HepG2 (cell line): ENCODE measurements at regions not wholly inside any gene's neighbourhood (a gene's known extent, or its start where the extent isn't known, plus 50 kb on each side); places are given as distances from the start of the nearest gene placed in this dataset.

ENCODE experiments used
- ATAC-seq: fragments of 200-7000 bp; cut with Tn5 transposase; 3 replicates; pipeline ENCODE4 v1.9.1; 2020; ENCODE audit warnings: mild to moderate bottlenecking, moderate library complexity
- BruUV-seq: library from RNA; stranded (reverse); fragments of 400-500 nt; replicated peaks from 2 replicates; lab custom pipeline; 2021; lab: Mats Ljungman, UMichigan
- CTCF ChIA-PET: fragments of 300-600 bp; formaldehyde crosslinking; extraction: SDS; loops from one replicate; lab custom pipeline; 2021; ENCODE audit warnings: low total read pairs, inconsistent platforms, low intra/inter-chr PET ratio; lab: Yijun Ruan, JAX
- POLR2A ChIA-PET: fragments of 350-600 bp; sonication (Branson Sonifier 250); formaldehyde crosslinking; loops from one replicate; lab custom pipeline; 2020; ENCODE audit warnings: antibody characterized with exemption, inconsistent platforms; lab: Yijun Ruan, JAX
- DNase-seq: peaks from one replicate; pipeline ENCODE4 v3.0.0-alpha.2; 2015; ENCODE audit warnings: low spot score
- FAIRE-seq: peaks from 3 replicates; lab custom pipeline; 2011; peaks lifted over from hg19 to GRCh38; lab: Jason Lieb, UNC
- H2AFZ ChIP-seq: one replicate; pipeline ENCODE4 v1.6.1; 2011; ENCODE audit warnings: low read length, inconsistent platforms
- H3K27ac ChIP-seq: fragments of 300-600 bp; 3 replicates; pipeline ENCODE4 v1.8.0; 2011; ENCODE audit warnings: mixed run types, mild to moderate bottlenecking, mixed read lengths, low read length, inconsistent platforms; ENCODE audit not compliant: insufficient read depth; ENCODE audit errors: extremely low read length
- H3K27me3 ChIP-seq, 2 experiments: fragments of 200-600 bp in 1 of 2; 2 replicates in 1 of 2; 3 replicates in 1 of 2; pipeline versions ENCODE4 v1.6.0 to v1.8.0; 2011; ENCODE audit warnings: low read length in 2 of 2, mild to moderate bottlenecking in 2 of 2, moderate library complexity in 2 of 2, inconsistent platforms in 1 of 2; ENCODE audit not compliant: insufficient read depth in 2 of 2, control insufficient read depth in 1 of 2
- H3K36me3 ChIP-seq, 2 experiments: fragments of 200-600 bp in 1 of 2; replicated peaks in 1 of 2; 2 replicates in 1 of 2; 3 replicates in 1 of 2; pipeline versions ENCODE4 v1.5.1 to v1.8.0; 2011; ENCODE audit warnings: low read length in 2 of 2, inconsistent platforms in 1 of 2; ENCODE audit not compliant: insufficient read depth in 2 of 2, control insufficient read depth in 1 of 2
- H3K4me1 ChIP-seq: 2 replicates; pipeline ENCODE4 v1.5.1; 2012; ENCODE audit warnings: low read length, inconsistent platforms; ENCODE audit not compliant: insufficient read depth
- H3K4me2 ChIP-seq: 2 replicates; pipeline ENCODE4 v1.6.0; 2011; ENCODE audit warnings: low read depth, low read length, inconsistent platforms
- H3K4me3 ChIP-seq, 3 experiments: fragments of 200-600 bp in 1 of 3; sonication (generic), shearing (Covaris generic) in 1 of 3; replicated peaks in 1 of 3; 2 replicates each; pipeline ENCODE4 v1.5.1; 2011 to 2016; ENCODE audit warnings: low read length in 3 of 3, inconsistent platforms in 2 of 3, low read depth in 2 of 3, mild to moderate bottlenecking in 2 of 3, control low read depth in 1 of 3, mixed read lengths in 1 of 3; ENCODE audit not compliant: insufficient read depth in 1 of 3
- H3K79me2 ChIP-seq: one replicate; pipeline ENCODE4 v1.6.1; 2011; ENCODE audit warnings: low read length, inconsistent platforms; ENCODE audit not compliant: insufficient read depth
- H3K9ac ChIP-seq: 2 replicates; pipeline ENCODE4 v1.6.0; 2011; ENCODE audit warnings: mild to moderate bottlenecking, low read depth, low read length, inconsistent platforms; ENCODE audit not compliant: insufficient read depth
- H3K9me3 ChIP-seq: 2 replicates; pipeline ENCODE4 v1.5.1; 2012; ENCODE audit warnings: mild to moderate bottlenecking, low read length
- H4K20me1 ChIP-seq: 2 replicates; pipeline ENCODE4 v1.6.0; 2011; ENCODE audit warnings: inconsistent platforms, mild to moderate bottlenecking, low read length, moderate library complexity; ENCODE audit not compliant: insufficient read depth
- ARHGAP35 ChIP-seq: sonication (generic); formaldehyde crosslinking; IDR thresholded peaks from 2 replicates; pipeline ENCODE4 v1.9.0; 2022; ENCODE audit warnings: mild to moderate bottlenecking, inconsistent platforms, moderate library complexity, missing genetic modification reagents, borderline replicate concordance
- ARNT ChIP-seq: fragments of 450-650 bp; IDR thresholded peaks from 2 replicates; pipeline ENCODE4 v1.6.1; 2017
- FOXM1 ChIP-seq: sonication (generic); formaldehyde crosslinking; IDR thresholded peaks from 2 replicates; pipeline ENCODE4 v1.5.0; 2020; ENCODE audit warnings: missing genetic modification reagents
- NAIF1 ChIP-seq: sonication (generic); formaldehyde crosslinking; IDR thresholded peaks from 2 replicates; pipeline ENCODE4 v1.5.0; 2020; ENCODE audit warnings: mild to moderate bottlenecking, missing genetic modification reagents, borderline replicate concordance
- NFRKB ChIP-seq: fragments of 450-650 bp; IDR thresholded peaks from 2 replicates; pipeline ENCODE4 v1.6.1; 2017
- STAG1 ChIP-seq: sonication (generic); formaldehyde crosslinking; IDR thresholded peaks from 2 replicates; pipeline ENCODE4 v1.4.0; 2020; ENCODE audit warnings: missing genetic modification reagents
- THYN1 ChIP-seq: sonication (generic); formaldehyde crosslinking; IDR thresholded peaks from 2 replicates; pipeline ENCODE4 v1.8.1; 2023; ENCODE audit warnings: low read depth, mild to moderate bottlenecking, moderate library complexity, missing genetic modification reagents, borderline replicate concordance
- WIZ ChIP-seq: sonication (generic); formaldehyde crosslinking; IDR thresholded peaks from 2 replicates; pipeline ENCODE4 v1.5.1; 2020; ENCODE audit warnings: mild to moderate bottlenecking, missing genetic modification reagents
- XRCC5 ChIP-seq: fragments of 200-400 bp; formaldehyde crosslinking; optimal IDR thresholded peaks from 2 replicates; pipeline ENCODE3; 2017; ENCODE audit warnings: mild to moderate bottlenecking, low read length
- YY1 ChIP-seq: IDR thresholded peaks from 2 replicates; pipeline ENCODE4 v1.6.1; 2011; ENCODE audit warnings: low read length, low read depth, moderate library complexity, mild to moderate bottlenecking; ENCODE audit not compliant: insufficient read depth, insufficient replicate concordance
- ZFYVE20 ChIP-seq: sonication (generic); formaldehyde crosslinking; IDR thresholded peaks from 2 replicates; pipeline ENCODE4 v1.8.0; 2023; ENCODE audit warnings: low read depth, mild to moderate bottlenecking, moderate library complexity, missing genetic modification reagents, borderline replicate concordance
- ZIK1 ChIP-seq: sonication (generic); formaldehyde crosslinking; IDR thresholded peaks from 2 replicates; pipeline ENCODE4 v1.5.0; 2020; ENCODE audit warnings: mild to moderate bottlenecking, low read depth, missing genetic modification reagents, borderline replicate concordance
- ZNF12 ChIP-seq: sonication (generic); formaldehyde crosslinking; IDR thresholded peaks from 2 replicates; pipeline ENCODE4 v1.5.0; 2020; ENCODE audit warnings: missing genetic modification reagents
- ZNF235 ChIP-seq: sonication (generic); formaldehyde crosslinking; IDR thresholded peaks from 2 replicates; pipeline ENCODE4 v1.8.1; 2023; ENCODE audit warnings: mild to moderate bottlenecking, missing genetic modification reagents, borderline replicate concordance
- ZNF607 ChIP-seq: sonication (generic); formaldehyde crosslinking; IDR thresholded peaks from 2 replicates; pipeline ENCODE4 v1.5.1; 2020; ENCODE audit warnings: missing genetic modification reagents, mild to moderate bottlenecking, borderline replicate concordance
- ZNF670 ChIP-seq: sonication (generic); formaldehyde crosslinking; IDR thresholded peaks from 2 replicates; pipeline ENCODE4 v1.8.0; 2022; ENCODE audit warnings: mild to moderate bottlenecking, missing genetic modification reagents, borderline replicate concordance
- ZNF777 ChIP-seq: sonication (generic); formaldehyde crosslinking; IDR thresholded peaks from 2 replicates; pipeline ENCODE4 v1.4.0; 2020; ENCODE audit warnings: missing genetic modification reagents
- WGBS: methylation state at CpG from one replicate; pipeline ENCODE4 v1.1.6; 2017; ENCODE audit warnings: low lambda C conversion rate; 5-methylcytosine and 5-hydroxymethylcytosine counted together
- in situ Hi-C: cut with HindIII; loops from 2 replicates; pipeline ENCODE4 v1.10.0; 2017; ENCODE audit warnings: low pct_unique_long_range_greater_than_20kb; ENCODE audit not compliant: extremely low pct_ligation_motif_present
- intact Hi-C: fragments of 100-400 bp; cut with micrococcal nuclease; formaldehyde crosslinking; loops from one replicate; pipeline ENCODE4 v1.10.0; 2022; ENCODE audit not compliant: unreplicated experiment
- TF ChIP-seq, protein P1 (sequence below): sonication (generic); formaldehyde crosslinking; IDR thresholded peaks from 2 replicates; pipeline ENCODE4 v1.4.0; 2020; ENCODE audit warnings: mild to moderate bottlenecking, missing genetic modification reagents
- TF ChIP-seq, protein P2 (sequence below): sonication (generic); formaldehyde crosslinking; IDR thresholded peaks from 2 replicates; pipeline ENCODE4 v1.4.0; 2020; ENCODE audit warnings: missing genetic modification reagents
- TF ChIP-seq, protein P3 (sequence below): sonication (generic); formaldehyde crosslinking; IDR thresholded peaks from 2 replicates; pipeline ENCODE4 v1.8.0; 2022; ENCODE audit warnings: missing genetic modification reagents, mild to moderate bottlenecking, inconsistent platforms, borderline replicate concordance
- TF ChIP-seq, protein P4 (sequence below): sonication (generic); formaldehyde crosslinking; IDR thresholded peaks from 2 replicates; pipeline ENCODE4 v1.8.1; 2023; ENCODE audit warnings: mild to moderate bottlenecking, inconsistent platforms, moderate library complexity, missing genetic modification reagents, borderline replicate concordance

DNA sequence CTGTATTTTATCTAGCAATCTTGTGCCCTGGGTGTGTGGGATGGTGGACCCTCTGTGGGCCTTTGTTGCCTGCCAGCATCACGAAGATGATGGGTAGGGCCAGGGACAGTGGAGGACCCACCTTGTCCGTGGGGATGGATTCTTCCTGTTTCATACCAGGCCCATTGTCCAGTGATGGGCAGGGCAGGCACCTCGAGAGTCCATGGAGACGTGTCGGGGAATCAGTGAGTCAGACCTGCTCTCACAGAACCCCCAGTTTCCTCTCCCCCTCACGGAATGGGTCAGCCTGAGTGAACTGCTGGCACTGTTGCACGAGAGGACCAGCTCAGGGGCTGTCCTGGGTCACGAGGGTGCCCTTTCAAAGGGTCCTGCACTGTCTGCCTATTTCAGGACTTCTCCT lies 401.2 kb downstream of the RPS24 start (continued):
- TF ChIP-seq THYN1 (no peak), ARHGAP35 (CRISPR knock-in tag) (no peak), ZNF777 (CRISPR knock-in tag) (no peak), WIZ (CRISPR knock-in tag) (no peak), YY1 (no peak)
- TF ChIP-seq, protein P1, sequence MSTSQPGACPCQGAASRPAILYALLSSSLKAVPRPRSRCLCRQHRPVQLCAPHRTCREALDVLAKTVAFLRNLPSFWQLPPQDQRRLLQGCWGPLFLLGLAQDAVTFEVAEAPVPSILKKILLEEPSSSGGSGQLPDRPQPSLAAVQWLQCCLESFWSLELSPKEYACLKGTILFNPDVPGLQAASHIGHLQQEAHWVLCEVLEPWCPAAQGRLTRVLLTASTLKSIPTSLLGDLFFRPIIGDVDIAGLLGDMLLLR (CRISPR knock-in tag): no peak
- TF ChIP-seq, all 625 proteins: peak for 0

DNA sequence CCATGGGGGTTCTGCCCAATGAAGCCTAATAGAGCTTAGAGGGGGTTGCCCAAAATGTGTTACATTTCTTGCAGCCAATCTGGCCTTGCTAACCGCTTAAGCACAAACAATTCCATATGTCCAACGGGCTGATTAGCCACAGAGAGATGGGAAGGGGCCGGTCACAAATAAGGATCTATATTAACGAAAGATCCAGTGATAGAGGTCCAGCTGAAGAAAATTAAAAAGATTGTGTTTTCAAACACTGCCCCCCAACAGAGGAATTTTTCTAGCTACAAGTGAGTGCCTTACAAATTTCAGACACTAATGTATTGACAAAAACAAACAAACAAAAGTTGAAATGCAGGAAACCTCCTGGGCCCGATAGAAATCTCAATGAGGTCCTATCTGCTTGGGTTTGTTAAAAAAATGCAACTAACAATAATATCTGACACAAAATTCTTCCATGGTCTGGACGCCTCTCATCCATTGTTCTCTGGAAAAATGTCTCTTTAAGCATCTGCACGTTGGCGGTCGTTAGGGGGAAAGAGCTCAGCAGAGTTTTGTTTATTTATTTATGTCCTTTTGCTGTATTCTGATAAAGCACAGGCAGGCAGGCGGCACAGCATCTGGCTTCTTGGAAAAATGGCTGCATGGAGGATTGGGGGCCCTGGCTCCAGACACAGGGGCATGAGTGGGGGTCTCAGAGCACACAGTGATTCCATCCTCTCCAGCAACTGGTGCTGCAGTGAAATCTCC lies 402.0 kb downstream of the RPS24 start:
- no peaks in the 10 kb centered on the region for H3K9me3 ChIP-seq
- H3K36me3 ChIP-seq: no peaks in the 10 kb centered on the region
- WGBS: 93% methylated on average over 10 of the region's 10 CpGs
- H3K9ac ChIP-seq: no peak overlapping the region
- in situ Hi-C loops: no loop called here
- no peaks in the 10 kb centered on the region for H3K79me2 ChIP-seq
- no peaks in the 10 kb centered on the region for H4K20me1 ChIP-seq
- DNase-seq (no peak), ATAC-seq (no peak), FAIRE-seq (no peak)
- no TSS peak for BruUV-seq
- H3K27ac ChIP-seq: no peak overlapping the region
- H3K4me1 ChIP-seq: peaks cover 50% of the 10 kb centered on the region
- no peak overlapping the region for H2AFZ ChIP-seq
- H3K27me3 ChIP-seq: no peaks in the 10 kb centered on the region
- intact Hi-C loops: loop anchor here (10.0 kb wide), 1 partner anchor 759 kb away; no protein-coding TSS in a partner anchor
- CTCF ChIA-PET: no interaction called here
- no peak overlapping the region for H3K4me2 ChIP-seq
- no peak overlapping the region for H3K4me3 ChIP-seq
- POLR2A ChIA-PET: no interaction called here
- no peak for TF ChIP-seq ZNF607 (CRISPR knock-in tag)
- TF ChIP-seq NAIF1 (CRISPR knock-in tag): no peak
- TF ChIP-seq ARNT: no peak
- TF ChIP-seq ZNF235 (CRISPR knock-in tag): no peak
- no peak for TF ChIP-seq STAG1
- TF ChIP-seq NFRKB: no peak
- TF ChIP-seq, protein P2, sequence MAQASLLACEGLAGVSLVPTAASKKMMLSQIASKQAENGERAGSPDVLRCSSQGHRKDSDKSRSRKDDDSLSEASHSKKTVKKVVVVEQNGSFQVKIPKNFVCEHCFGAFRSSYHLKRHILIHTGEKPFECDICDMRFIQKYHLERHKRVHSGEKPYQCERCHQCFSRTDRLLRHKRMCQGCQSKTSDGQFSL: no peak
- no peak for TF ChIP-seq FOXM1 (CRISPR knock-in tag)
- TF ChIP-seq, protein P3, sequence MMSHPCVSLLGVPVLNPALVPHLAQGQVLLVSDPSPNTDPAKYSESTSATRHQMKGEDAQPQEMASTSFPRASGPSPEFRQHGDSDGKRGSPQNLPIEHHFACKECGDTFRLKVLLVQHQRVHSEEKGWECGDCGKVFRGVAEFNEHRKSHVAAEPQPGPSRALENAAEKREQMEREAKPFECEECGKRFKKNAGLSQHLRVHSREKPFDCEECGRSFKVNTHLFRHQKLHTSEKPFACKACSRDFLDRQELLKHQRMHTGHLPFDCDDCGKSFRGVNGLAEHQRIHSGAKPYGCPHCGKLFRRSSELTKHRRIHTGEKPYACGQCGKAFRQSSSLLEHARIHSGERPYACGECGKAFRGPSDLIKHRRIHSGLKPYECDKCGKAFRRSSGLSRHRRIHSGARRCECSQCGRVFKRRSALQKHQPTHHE (CRISPR knock-in tag): no peak
- TF ChIP-seq, protein P4, sequence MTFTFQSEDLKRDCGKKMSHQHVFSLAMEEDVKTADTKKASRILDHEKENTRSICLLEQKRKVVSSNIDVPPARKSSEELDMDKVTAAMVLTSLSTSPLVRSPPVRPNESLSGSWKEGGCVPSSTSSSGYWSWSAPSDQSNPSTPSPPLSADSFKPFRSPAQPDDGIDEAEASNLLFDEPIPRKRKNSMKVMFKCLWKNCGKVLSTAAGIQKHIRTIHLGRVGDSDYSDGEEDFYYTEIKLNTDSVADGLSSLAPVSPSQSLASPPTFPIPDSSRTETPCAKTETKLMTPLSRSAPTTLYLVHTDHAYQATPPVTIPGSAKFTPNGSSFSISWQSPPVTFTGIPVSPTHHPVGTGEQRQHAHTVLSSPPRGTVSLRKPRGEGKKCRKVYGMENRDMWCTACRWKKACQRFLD (CRISPR knock-in tag): no peak
- TF ChIP-seq XRCC5: no peak
- TF ChIP-seq ZFYVE20 (CRISPR knock-in tag): no peak
- TF ChIP-seq ZNF670 (CRISPR knock-in tag): no peak
- TF ChIP-seq ZIK1 (CRISPR knock-in tag): no peak
- no peak for TF ChIP-seq ZNF12 (CRISPR knock-in tag)
